ENCODE measurements at regions not wholly inside any gene's neighbourhood (a gene's known extent, or its start where the extent isn't known, plus 50 kb on each side); places are given as distances from the start of the nearest gene placed in this dataset.

- Histone ChIP-seq H3K4me1 (no peaks in the 10 kb centered on the region), H3K4me3 (no peak overlapping the region), H3K27me3 (ENCODE audit: insufficient read depth in 3 of 3, low read length in 2 of 3) (peaks cover 0 to 6% (median 0%) of the 10 kb centered on the region in 3 donors), H3K36me3 (ENCODE audit: insufficient read depth in 1 of 2, low read depth in 1 of 2) (no peaks in the 10 kb centered on the region), H3K27ac (no peak overlapping the region), H3K9me3 (no peaks in the 10 kb centered on the region)
- ATAC-seq (no peak), DNase-seq (no peak)
- 92 to 96% (median 93%) methylated on average over 8 of the region's 8 CpGs for WGBS, 3 donors
- TF ChIP-seq CTCF (IDR thresholded peaks at IDR 0.05), result no peak
- intact Hi-C loops (cut with DNase I), result no loop called here
Measured at GRCh38 chr5:171588790-171589189, 169.3 kb downstream of the FGF18 start.

- Histone ChIP-seq H3K4me3 (no peak overlapping the region), H3K9me3 (no peaks in the 10 kb centered on the region), H3K27ac (no peak overlapping the region), H3K4me1 (no peaks in the 10 kb centered on the region), H3K27me3 (ENCODE audit: insufficient read depth in 3 of 3, low read length in 2 of 3) (peaks cover 0 to 6% (median 0%) of the 10 kb centered on the region in 3 donors), H3K36me3 (ENCODE audit: insufficient read depth in 1 of 2, low read depth in 1 of 2) (no peaks in the 10 kb centered on the region)
- DNase-seq (no peak), ATAC-seq (no peak)
- no peak for TF ChIP-seq CTCF (IDR thresholded peaks at IDR 0.05)
- 73 to 83% (median 81%) methylated on average over 11 of the region's 11 CpGs for WGBS, 3 donors
- intact Hi-C loops (cut with DNase I), result no loop called here
Measured at GRCh38 chr5:171589461-171589860, 170.0 kb downstream of the FGF18 start.

- intact Hi-C loops (cut with DNase I), result no loop called here
- H3K27ac ChIP-seq, result no peak overlapping the region
- no peaks in the 10 kb centered on the region for H3K36me3 ChIP-seq (ENCODE audit: insufficient read depth in 1 of 2, low read depth in 1 of 2)
- H3K27me3 ChIP-seq (ENCODE audit: insufficient read depth in 3 of 3, low read length in 2 of 3), result peaks cover 0 to 10% (median 7%) of the 10 kb centered on the region in 3 donors
- H3K9me3 ChIP-seq, result peaks cover 2% of the 10 kb centered on the region
- TF ChIP-seq CTCF (IDR thresholded peaks at IDR 0.05), result no peak
- ATAC-seq (no peak), DNase-seq (no peak)
- 93% methylated on average over 5 of the region's 5 CpGs for WGBS, 3 donors
- H3K4me1 ChIP-seq, result no peaks in the 10 kb centered on the region
- no peak overlapping the region for H3K4me3 ChIP-seq
Measured at GRCh38 chr5:171592076-171592475, 172.6 kb downstream of the FGF18 start.

GRCh38 chr5:171592736-171593135 lies 173.3 kb downstream of the FGF18 start:
- H3K27ac ChIP-seq, result no peak overlapping the region
- WGBS, 3 donors, result 48 to 65% (median 57%) methylated on average over 3 of the region's 3 CpGs
- peaks cover 3% of the 10 kb centered on the region for H3K9me3 ChIP-seq
- intact Hi-C loops (cut with DNase I), result no loop called here
- no peak overlapping the region for H3K4me3 ChIP-seq
- DNase-seq (no peak), ATAC-seq (no peak)
- H3K27me3 ChIP-seq (ENCODE audit: insufficient read depth in 3 of 3, low read length in 2 of 3), result peaks cover 0 to 14% (median 12%) of the 10 kb centered on the region in 3 donors
- H3K4me1 ChIP-seq, result no peaks in the 10 kb centered on the region
- TF ChIP-seq CTCF (IDR thresholded peaks at IDR 0.05), result no peak
- H3K36me3 ChIP-seq (ENCODE audit: insufficient read depth in 1 of 2, low read depth in 1 of 2), result no peaks in the 10 kb centered on the region

- peaks cover 3% of the 10 kb centered on the region for H3K9me3 ChIP-seq
- no peaks in the 10 kb centered on the region for H3K36me3 ChIP-seq (ENCODE audit: insufficient read depth in 1 of 2, low read depth in 1 of 2)
- ATAC-seq (no peak), DNase-seq (no peak)
- H3K4me1 ChIP-seq, result no peaks in the 10 kb centered on the region
- TF ChIP-seq CTCF (IDR thresholded peaks at IDR 0.05), result no peak
- no peak overlapping the region for H3K27ac ChIP-seq
- no peak overlapping the region for H3K4me3 ChIP-seq
- intact Hi-C loops (cut with DNase I), result no loop called here
- 94 to 97% (median 96%) methylated on average over 7 of the region's 7 CpGs for WGBS, 3 donors
- peaks cover 0 to 16% (median 12%) of the 10 kb centered on the region in 3 donors for H3K27me3 ChIP-seq (ENCODE audit: insufficient read depth in 3 of 3, low read length in 2 of 3)
Measured at GRCh38 chr5:171593401-171593800, 174.0 kb downstream of the FGF18 start.
